Right lobe of liver (tissue), 6 donors: ENCODE measurements at regions not wholly inside any gene's neighbourhood (a gene's known extent, or its start where the extent isn't known, plus 50 kb on each side); places are given as distances from the start of the nearest gene placed in this dataset.
"Not testable (repeated sequence)": the region's sequence is repeated elsewhere in the genome, so short reads cannot be mapped to it uniquely, and the experiment has no call there.

Experiments
- ATAC-seq, 4 donors: fragments of 200-7000 bp; cut with Tn5 transposase; one replicate each; pipeline ENCODE4 v1.9.1; 2020; ENCODE audit warnings: mild to moderate bottlenecking in 4 of 4, moderate library complexity in 4 of 4
- DNase-seq, 3 donors: peaks; one replicate each; pipeline ENCODE4 v3.0.0-alpha.2; 2020
- H3K27ac ChIP-seq, 3 donors: fragments of 200-600 bp; one replicate each; pipeline ENCODE4 v1.8.0; 2022
- H3K27me3 ChIP-seq, 2 donors: fragments of 200-600 bp; one replicate each; pipeline ENCODE4 v1.8.0; 2022
- H3K36me3 ChIP-seq, 4 donors: fragments of 200-600 bp; sonication (generic) in 1 of 4; one replicate each; pipeline versions ENCODE4 v1.5.1 to v1.8.0; 2017 to 2022; ENCODE audit warnings: control low read depth in 1 of 4
- H3K4me1 ChIP-seq, 4 donors: fragments of 200-600 bp; sonication (generic) in 1 of 4; one replicate each; pipeline versions ENCODE4 v1.5.1 to v1.8.0; 2017 to 2022; ENCODE audit warnings: control low read depth in 1 of 4
- H3K4me3 ChIP-seq, 3 donors: fragments of 200-600 bp; one replicate each; pipeline ENCODE4 v1.8.0; 2022
- H3K9me3 ChIP-seq, 4 donors: fragments of 200-600 bp; sonication (generic) in 1 of 4; one replicate each; pipeline versions ENCODE4 v1.5.1 to v1.8.0; 2017 to 2022; ENCODE audit warnings: control low read depth in 1 of 4
- POLR2A ChIP-seq: fragments of 450-650 bp; IDR thresholded peaks from one replicate; pipeline ENCODE4 v1.6.1; 2017; ENCODE audit warnings: antibody characterized with exemption, mild to moderate bottlenecking
- WGBS: methylation state at CpG from one replicate; pipeline ENCODE4 v1.1.6; 2018; ENCODE audit warnings: low coverage, low lambda C conversion rate; ENCODE audit not compliant: insufficient coverage; ENCODE audit errors: missing lambda C conversion rate; 5-methylcytosine and 5-hydroxymethylcytosine counted together
- intact Hi-C, 2 donors: fragments of 100-400 bp; cut with DNase I; formaldehyde crosslinking; loops; one replicate each; pipeline versions ENCODE4 v1.11.2 to v1.14.1; 2022
- TF ChIP-seq, protein P1 (sequence below), 4 donors: fragments of 200-600 bp in 3 of 4; fragments of 450-650 bp in 1 of 4; IDR thresholded peaks; one replicate each; pipeline versions ENCODE4 v1.5.1 to v1.8.0; 2016 to 2022; ENCODE audit warnings: antibody characterized with exemption in 4 of 4, mild to moderate bottlenecking in 2 of 4
- donor health status: DM: no; HTN: yes; CAD: no.
- donor health status: DM: no; HTN: no; CAD: no.
- donor health status: DM: no; HTN: no; CAD: no.
- donor health status: DM: no; HTN: yes; CAD: no.
- donor health status: DM: no; HTN: yes; CAD: no.

DNA sequence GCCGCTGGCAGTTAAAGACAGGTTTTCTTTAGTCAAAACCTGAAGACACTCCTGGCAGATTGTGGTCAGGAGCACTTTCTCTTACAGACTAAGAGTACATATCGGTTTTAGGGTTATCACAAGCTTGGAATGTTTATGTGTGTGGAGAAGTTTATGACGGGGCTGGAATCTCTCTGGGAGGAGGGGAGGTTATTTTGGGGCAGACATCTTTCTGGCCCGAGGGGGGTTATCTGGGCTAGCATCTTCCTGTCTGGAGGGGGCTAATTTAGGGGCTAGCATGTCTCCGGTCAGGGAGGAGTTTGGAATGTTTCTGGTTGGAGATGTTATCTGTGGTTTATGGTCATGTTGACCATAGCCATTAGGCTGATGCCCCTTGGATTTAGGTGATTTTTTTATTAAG lies 141.2 kb upstream of the KIF5B start:
- H3K4me1 ChIP-seq, result no peaks in the 10 kb centered on the region
- no peak overlapping the region for H3K27ac ChIP-seq
- intact Hi-C loops, result no loop called here
- TF ChIP-seq, protein P1, sequence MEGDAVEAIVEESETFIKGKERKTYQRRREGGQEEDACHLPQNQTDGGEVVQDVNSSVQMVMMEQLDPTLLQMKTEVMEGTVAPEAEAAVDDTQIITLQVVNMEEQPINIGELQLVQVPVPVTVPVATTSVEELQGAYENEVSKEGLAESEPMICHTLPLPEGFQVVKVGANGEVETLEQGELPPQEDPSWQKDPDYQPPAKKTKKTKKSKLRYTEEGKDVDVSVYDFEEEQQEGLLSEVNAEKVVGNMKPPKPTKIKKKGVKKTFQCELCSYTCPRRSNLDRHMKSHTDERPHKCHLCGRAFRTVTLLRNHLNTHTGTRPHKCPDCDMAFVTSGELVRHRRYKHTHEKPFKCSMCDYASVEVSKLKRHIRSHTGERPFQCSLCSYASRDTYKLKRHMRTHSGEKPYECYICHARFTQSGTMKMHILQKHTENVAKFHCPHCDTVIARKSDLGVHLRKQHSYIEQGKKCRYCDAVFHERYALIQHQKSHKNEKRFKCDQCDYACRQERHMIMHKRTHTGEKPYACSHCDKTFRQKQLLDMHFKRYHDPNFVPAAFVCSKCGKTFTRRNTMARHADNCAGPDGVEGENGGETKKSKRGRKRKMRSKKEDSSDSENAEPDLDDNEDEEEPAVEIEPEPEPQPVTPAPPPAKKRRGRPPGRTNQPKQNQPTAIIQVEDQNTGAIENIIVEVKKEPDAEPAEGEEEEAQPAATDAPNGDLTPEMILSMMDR (IDR thresholded peaks at IDR 0.05), result no peak
- no peak for TF ChIP-seq POLR2A
- H3K9me3 ChIP-seq, result no peaks in the 10 kb centered on the region
- no peaks in the 10 kb centered on the region for H3K36me3 ChIP-seq
- ATAC-seq, result no peak
- no peaks in the 10 kb centered on the region for H3K27me3 ChIP-seq
- DNase-seq, result no peak
- 48% methylated on average over 4 of the region's 5 CpGs for WGBS
- H3K4me3 ChIP-seq, result no peak overlapping the region

DNA sequence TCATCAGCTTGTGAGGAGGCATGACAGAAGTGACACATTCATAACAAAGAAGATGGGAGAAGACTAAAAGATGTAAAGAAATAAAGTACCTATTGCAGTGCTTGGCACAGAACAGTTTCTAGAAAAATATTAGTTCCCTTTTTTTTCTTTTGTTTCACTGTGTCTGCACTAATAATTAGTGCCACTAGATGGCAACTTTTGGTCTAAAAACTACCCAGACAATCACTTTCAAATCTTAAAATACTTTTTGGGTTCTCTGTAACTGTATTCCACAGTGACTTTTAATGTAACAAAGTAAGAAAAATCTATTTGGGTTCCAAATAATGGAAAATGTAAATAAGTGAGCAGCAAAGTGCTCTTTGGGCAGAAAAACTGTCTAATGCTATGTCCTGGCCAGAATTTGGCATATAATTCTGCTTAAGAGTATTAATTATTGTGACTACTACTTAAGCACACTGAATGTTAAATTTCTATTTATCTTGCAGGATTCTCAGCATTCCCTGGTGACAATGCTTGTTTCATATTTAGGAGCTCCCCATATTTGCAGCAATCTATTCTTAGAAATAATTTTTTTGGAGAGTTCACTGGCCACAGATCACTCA lies 134.8 kb upstream of the KIF5B start:
- Histone ChIP-seq H3K4me3 (no peak overlapping the region), H3K4me1 (peaks cover 0 to 6% (median 0%) of the 10 kb centered on the region in 4 donors), H3K27me3 (no peaks in the 10 kb centered on the region), H3K36me3 (no peaks in the 10 kb centered on the region), H3K9me3 (no peaks in the 10 kb centered on the region), H3K27ac (no peak overlapping the region)
- DNase-seq (no peak), ATAC-seq (peak; percentile 58 to 76 (median 70))
- intact Hi-C loops, result no loop called here
- no peak for TF ChIP-seq POLR2A
- TF ChIP-seq, protein P1 (IDR thresholded peaks at IDR 0.05), result peak; percentile 73 to 81 (median 74)

DNA sequence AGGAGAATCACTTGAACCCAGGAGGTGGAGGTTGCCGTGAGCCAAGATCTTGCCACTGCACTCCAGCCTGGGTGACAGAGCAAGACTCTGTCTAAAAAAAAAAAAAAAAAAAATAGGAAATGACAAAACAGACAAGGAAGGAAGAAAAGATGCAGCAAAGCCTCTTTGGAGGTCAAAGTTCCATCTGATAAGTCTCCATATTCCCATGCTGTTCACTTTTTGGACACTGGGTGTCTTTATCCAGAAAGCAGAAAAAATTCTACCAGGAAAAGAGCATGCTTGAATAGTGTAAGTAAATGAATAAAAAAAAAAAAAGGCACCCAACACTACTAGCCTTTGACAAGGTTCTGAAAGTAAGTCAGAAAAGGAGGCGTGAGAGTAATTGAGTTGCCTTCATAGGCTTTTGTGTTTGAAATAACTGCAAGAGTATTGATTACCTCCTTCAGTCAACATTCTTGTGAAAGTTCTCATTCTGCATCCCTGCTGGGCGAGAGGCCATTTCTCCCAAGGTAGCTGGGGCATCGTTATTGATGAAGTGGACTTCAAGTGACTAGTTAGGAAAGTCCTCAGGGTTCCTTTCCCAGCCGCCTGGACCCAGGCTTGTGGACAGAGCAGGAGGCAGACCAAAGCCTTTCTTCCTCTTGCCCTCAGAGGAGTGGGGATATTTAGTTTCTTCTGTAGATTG lies 133.3 kb upstream of the KIF5B start:
- intact Hi-C loops, result no loop called here
- 46% methylated on average over 4 of the region's 5 CpGs for WGBS
- H3K27ac ChIP-seq, result no peak overlapping the region
- TF ChIP-seq POLR2A, result no peak
- TF ChIP-seq, protein P1 (IDR thresholded peaks at IDR 0.05), result peak; percentile 17 to 29 (median 23)
- H3K4me3 ChIP-seq, result no peak overlapping the region
- no peaks in the 10 kb centered on the region for H3K36me3 ChIP-seq
- no peak for DNase-seq
- peaks cover 0 to 6% (median 0%) of the 10 kb centered on the region in 4 donors for H3K4me1 ChIP-seq
- peak; percentile 52 to 81 (median 66) for ATAC-seq
- no peaks in the 10 kb centered on the region for H3K9me3 ChIP-seq
- no peaks in the 10 kb centered on the region for H3K27me3 ChIP-seq

DNA sequence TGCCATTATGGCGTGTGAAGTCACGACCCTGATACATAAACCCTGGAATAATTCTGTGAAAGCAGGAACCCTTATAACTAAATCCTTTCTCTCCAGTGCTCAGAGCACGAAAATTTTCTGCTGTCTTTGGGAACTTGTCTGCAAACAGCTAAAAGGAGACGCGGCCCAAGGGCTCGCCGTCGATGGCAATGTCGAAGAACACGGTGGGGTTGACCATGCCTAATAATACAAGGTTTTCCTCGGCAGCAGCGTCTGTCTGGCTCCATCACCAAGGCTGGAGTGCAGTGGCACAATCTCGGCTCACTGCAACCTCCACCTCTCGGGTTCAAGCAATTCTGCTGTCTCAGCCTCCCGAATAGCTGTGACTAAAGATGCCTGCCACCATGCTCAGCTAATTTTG lies 132.4 kb upstream of the KIF5B start:
- ATAC-seq, intact Hi-C loops, H3K4me3 ChIP-seq, H3K36me3 ChIP-seq, DNase-seq, H3K9me3 ChIP-seq, H3K27me3 ChIP-seq, H3K27ac ChIP-seq, H3K4me1 ChIP-seq: not testable (repeated sequence)
- 84% methylated on average over 6 of the region's 15 CpGs for WGBS

DNA sequence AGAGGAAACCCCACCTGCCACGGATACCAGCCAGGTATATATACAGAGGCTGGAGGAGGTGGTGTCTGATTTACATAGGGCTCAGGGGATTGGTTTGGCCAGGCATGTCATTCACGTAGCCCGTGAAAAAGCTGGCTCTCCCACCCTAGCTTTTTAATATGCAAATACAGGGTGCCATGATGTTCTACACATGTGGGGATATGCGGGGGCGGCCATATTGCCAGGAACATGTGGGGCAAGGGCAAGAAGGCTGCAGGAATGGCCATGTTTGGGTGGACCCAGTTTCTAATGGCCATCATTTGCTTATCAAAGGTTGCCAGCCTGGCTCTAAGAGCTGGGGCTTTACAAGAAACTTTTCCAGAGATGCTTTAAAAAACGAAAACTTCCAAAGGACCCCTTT lies 131.5 kb upstream of the KIF5B start:
- no peak for DNase-seq
- no peaks in the 10 kb centered on the region for H3K9me3 ChIP-seq
- no peak overlapping the region for H3K27ac ChIP-seq
- 53% methylated on average over 2 of the region's 6 CpGs for WGBS
- intact Hi-C loops, result no loop called here
- TF ChIP-seq, protein P1 (IDR thresholded peaks at IDR 0.05), result no peak
- no peak for TF ChIP-seq POLR2A
- ATAC-seq, result no peak
- H3K4me3 ChIP-seq, result no peak overlapping the region
- no peaks in the 10 kb centered on the region for H3K36me3 ChIP-seq
- peaks cover 0 to 6% (median 0%) of the 10 kb centered on the region in 4 donors for H3K4me1 ChIP-seq
- no peaks in the 10 kb centered on the region for H3K27me3 ChIP-seq

DNA sequence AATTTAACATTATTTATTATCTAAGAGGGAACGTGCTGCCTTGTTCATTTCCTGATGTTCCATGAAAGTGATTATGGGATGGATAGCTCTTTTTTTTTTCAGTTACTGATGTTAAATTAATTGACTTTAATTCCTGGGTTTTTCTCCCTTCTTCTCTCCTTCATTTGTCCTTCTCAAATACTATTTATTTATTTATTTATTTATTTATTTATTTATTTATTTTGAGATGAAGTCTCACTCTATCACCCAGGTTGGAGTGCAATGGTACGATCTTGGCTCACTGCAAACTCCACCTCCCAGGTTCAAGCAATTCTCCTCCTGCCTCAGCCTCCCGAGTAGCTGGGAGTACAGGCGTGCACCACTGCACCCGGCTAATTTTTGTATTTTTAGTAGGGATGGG lies 127.4 kb upstream of the KIF5B start:
- H3K9me3 ChIP-seq, DNase-seq, H3K4me3 ChIP-seq, ATAC-seq, H3K27me3 ChIP-seq, intact Hi-C loops, H3K36me3 ChIP-seq, H3K4me1 ChIP-seq, H3K27ac ChIP-seq: not testable (repeated sequence)
- 66% methylated on average over 3 of the region's 5 CpGs for WGBS
